GM12892 (cell line): ENCODE measurements at regions not wholly inside any gene's neighbourhood (a gene's known extent, or its start where the extent isn't known, plus 50 kb on each side); places are given as distances from the start of the nearest gene placed in this dataset.

Experiments
- POLR2A ChIP-seq: IDR thresholded peaks from 2 replicates; pipeline ENCODE4 v1.6.1; 2011; ENCODE audit warnings: low read depth, low read length, control low read depth
- TAF1 ChIP-seq: IDR thresholded peaks from 2 replicates; pipeline ENCODE4 v1.6.1; 2011; ENCODE audit warnings: low read depth, mild to moderate bottlenecking, control low read depth, low read length, borderline replicate concordance

- TF ChIP-seq TAF1 = no peak
- no peak for TF ChIP-seq POLR2A
Observed at GRCh38 chr15:98422130-98422478, 226.2 kb upstream of the IGF1R start.
